GM19468 (cell line): ENCODE measurements at regions not wholly inside any gene's neighbourhood (a gene's known extent, or its start where the extent isn't known, plus 50 kb on each side); places are given as distances from the start of the nearest gene placed in this dataset.

Source experiments
- ATAC-seq: cut with Tn5 transposase; IDR thresholded peaks from one replicate; pipeline ENCODE4 v1.9.1; 2021; ENCODE audit warnings: mild to moderate bottlenecking, moderate library complexity, moderate number of reproducible peaks; ENCODE audit not compliant: unreplicated experiment; ENCODE audit errors: extremely low read depth

DNA sequence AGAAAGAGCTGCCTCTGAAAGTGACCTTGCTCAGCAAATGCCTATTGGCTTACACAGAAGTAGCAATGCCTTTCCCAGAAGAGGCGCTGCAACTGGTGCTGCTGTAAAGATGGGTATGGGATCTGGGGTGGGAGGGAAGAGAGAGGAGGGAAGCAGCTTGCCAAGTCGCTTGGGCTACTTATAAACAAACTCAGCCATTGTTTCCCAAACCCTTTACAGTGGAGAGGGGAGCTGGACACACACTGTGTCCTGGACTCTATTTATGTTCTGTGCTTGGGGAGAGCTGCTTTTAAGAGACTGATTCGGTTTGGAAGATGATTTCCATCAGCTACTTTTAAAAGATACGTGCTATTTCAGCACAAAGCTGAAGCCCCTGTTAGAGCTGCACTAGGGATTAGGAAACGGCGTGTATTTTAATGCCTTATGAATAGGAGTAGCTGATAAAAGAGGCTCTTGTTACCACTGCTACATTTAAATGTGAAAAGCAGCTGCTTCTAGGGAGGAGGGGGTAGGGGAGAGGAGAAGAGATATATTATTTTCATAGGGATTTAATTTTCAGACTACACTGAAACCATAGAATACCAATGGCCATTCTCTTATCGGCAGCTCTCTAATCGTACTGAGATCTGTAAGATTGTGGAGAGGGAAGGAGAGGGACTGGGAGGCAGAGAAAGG lies 440.6 kb downstream of the MCTP2 start:
- no peak for ATAC-seq

- ATAC-seq, result no peak
Observed at GRCh38 chr15:94673801-94674200, 442.4 kb downstream of the MCTP2 start.

DNA sequence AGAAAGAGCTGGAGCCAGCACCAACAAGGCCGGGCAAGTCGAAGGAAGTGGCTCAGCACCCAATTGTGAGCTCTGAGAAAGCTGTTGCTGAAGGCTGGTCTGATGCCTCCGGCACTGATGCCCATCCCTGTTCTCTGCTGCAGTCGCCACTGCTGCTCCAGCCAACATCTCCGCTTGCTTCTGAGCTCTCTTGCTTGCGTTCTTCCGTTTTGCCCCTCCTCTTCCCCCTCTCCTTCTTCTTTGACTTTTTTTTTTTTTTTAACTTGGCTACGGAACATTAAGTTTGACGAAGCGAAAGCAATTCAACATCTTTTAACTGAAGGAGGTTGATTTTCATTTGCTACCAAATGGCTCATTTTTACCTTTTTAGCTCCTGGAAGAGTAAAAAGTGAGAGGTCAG lies 442.9 kb downstream of the MCTP2 start:
- ATAC-seq, result no peak

- no peak for ATAC-seq
Observed at GRCh38 chr15:94677202-94677790, 445.9 kb downstream of the MCTP2 start.

DNA sequence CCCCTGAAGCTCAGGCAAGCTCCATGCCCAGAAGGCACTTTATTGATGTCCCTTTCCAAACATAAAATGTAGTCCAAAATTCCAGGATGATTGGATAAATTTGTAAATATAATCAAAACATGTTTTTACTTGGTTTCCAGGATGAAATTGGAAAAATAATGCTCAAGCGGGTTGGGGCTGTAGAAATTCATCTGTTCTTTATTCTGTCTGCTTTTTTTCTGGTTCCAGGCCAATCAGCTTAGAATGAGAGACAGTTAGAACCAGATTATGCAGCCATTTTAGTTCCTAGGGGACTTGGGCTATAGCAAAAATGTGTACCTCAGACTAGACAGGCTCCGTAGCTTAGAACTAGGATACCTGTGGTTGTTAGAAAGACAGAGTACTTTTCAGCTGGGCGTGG lies 450.8 kb downstream of the MCTP2 start:
- ATAC-seq, result no peak

GRCh38 chr15:94683902-94684301 lies 452.5 kb downstream of the MCTP2 start:
- ATAC-seq, result no peak

DNA sequence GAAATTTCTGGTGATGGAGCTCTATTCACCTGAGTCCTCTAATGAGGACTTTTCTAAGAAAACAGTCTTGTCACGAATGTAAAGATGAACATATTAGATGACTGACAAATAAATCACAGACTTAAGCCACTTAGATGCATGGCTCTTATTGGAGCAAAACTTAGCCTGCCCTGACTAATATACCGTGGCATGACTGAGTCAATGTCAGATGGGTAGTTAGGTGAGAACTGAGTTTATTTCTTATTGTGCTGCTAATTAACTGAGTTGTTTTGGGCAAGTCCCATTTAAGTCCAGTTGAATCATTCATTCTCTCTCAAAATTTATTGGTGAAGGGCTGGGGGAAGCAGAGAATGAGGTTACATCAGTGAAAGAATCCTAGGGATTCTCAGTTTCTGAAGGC lies 459.8 kb downstream of the MCTP2 start:
- ATAC-seq, result no peak

GRCh38 chr15:94692710-94693109 lies 461.3 kb downstream of the MCTP2 start:
- no peak for ATAC-seq

DNA sequence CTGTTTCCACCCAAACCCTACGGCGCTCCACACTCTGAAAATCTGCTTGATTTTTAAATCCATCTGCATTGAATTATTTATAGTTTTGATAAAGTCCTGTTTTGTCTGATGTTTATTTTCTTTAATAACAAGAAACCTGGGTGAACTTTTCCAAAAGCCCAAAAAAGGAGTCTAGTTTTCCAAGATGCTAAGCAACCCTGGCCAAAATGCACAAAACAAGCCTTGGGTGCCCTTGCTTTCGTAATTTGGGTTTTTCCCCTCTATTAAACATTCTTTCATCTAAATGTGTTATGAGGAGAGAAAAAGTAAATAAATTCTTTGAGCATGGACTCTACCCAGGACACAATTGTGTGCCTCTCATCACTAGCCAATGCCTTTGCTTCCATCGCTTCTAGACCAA lies 468.9 kb downstream of the MCTP2 start:
- ATAC-seq, result no peak

- no peak for ATAC-seq
Observed at GRCh38 chr15:94701281-94701985, 470.1 kb downstream of the MCTP2 start.

GRCh38 chr15:94703596-94703995 lies 472.2 kb downstream of the MCTP2 start:
- ATAC-seq, result no peak

DNA sequence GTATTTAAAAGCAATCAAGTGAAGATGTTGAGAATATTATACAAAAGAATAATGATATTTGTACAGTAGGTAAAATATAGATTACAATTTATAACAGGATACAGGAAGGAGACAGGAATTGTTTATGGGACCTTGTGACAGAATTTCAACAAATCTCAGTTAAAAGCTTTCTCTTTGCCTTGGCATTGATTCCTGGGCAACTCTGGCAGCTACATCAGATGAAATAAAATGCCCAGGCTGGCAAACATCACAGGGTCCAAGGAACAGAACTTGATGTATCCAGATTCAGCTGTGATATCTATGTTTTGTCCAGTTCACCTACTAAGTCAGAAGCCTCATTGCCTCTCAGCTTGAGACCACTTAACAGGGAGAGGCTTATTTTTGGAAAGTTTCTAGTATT lies 473.1 kb downstream of the MCTP2 start:
- no peak for ATAC-seq

GRCh38 chr15:94704946-94705345 lies 473.6 kb downstream of the MCTP2 start:
- no peak for ATAC-seq

DNA sequence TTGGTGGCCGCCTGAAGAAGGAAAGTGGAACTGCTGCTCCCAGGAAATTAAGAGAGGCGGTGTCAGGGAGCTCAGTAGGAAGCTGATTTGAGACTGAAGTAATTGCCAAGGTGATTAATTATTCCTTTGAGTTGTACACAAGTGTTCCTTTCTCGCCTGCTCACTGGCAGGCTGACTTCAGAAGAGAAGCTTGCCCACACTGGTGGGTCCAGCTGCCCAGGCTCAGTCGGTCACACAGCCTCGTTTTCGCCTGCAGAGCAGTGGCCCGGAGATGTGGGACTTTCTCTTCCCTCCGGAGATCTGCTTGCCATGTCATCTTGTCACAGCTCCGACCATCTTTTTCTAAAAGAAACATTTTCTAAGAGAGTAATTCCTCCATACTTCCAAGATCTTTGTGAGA lies 478.0 kb downstream of the MCTP2 start:
- ATAC-seq, result no peak

GRCh38 chr15:94722024-94722636 lies 490.8 kb downstream of the MCTP2 start:
- no peak for ATAC-seq

GRCh38 chr15:94723801-94724200 lies 492.4 kb downstream of the MCTP2 start:
- ATAC-seq, result no peak

DNA sequence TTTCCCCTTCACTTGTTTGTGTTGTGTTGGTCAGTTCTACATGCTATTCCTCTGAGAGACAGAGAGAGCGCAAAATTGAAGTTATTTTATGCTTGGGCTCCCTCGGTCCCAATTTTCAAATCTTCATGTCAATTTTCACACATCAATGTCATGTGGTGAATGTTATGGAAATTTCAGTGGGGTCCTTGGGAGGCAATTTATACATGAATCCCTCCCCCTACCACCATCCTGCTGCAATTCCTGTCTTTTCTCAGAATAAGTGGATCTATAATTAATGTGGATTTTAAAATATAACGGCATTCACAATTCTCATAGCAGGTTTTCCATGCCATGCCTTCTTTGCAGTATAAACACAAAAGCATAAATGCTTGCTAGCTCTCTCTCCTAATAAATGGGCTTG lies 499.9 kb downstream of the MCTP2 start:
- no peak for ATAC-seq

- no peak for ATAC-seq
Observed at GRCh38 chr15:94734460-94734859, 503.1 kb downstream of the MCTP2 start.

DNA sequence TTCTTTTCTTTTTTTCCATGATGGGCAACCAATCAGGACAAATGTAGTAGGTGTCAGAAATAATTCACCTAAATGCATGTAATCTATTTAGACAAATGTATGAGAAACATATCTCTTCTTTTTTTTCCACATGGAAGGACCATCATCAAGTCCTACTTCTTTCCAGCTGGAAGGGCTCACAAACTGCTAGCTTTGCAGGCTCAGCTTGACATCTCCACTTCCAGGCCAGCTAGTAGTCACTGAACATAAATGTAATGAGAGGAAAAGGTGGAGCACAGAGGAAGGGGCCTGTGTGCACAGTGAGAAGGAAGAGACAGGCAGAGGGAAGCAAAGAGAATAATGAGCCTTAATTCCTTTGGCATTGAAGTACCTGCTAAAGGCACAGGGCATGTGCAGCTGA lies 504.9 kb downstream of the MCTP2 start:
- no peak for ATAC-seq

- ATAC-seq, result no peak
Observed at GRCh38 chr15:94739639-94740038, 508.3 kb downstream of the MCTP2 start.

- no peak for ATAC-seq
Observed at GRCh38 chr15:94740469-94740868, 509.1 kb downstream of the MCTP2 start.
